Stimulated activated CD4-positive, alpha-beta T cell treated with anti-CD3 and anti-CD28 coated beads, TNF-alpha, amount 100 ng/mL, for 48 hours (primary cell): ENCODE measurements at regions not wholly inside any gene's neighbourhood (a gene's known extent, or its start where the extent isn't known, plus 50 kb on each side); places are given as distances from the start of the nearest gene placed in this dataset.

Source experiments
- DNase-seq, 3 donors: peaks; one replicate each; pipeline ENCODE4 v3.0.0-alpha.2; 2020; ENCODE audit warnings: low read depth in 3 of 3

DNA sequence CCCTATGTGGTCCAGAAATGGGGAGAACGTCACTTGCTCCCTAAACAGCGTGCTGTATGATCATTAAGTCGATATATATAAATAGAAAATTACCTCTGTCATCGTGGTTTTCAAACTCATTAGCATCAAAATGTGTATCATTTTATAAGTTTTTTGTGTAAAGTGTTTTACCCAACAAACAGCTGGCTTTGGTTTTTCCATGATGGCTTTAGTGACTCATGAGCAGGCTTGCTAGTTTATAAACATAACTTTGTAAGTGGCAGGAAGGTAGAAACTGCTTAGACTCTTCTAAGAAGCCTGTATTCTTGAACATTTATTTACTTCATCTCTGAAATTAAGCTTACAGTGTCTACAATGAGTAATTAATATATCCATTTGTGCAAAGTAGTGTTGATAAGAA is 108.4 kb upstream of the DIPK2B start:
- no peak for DNase-seq

- no peak for DNase-seq
These were observed 106.1 kb upstream of the DIPK2B start for GRCh38 chrX:45306794-45307193.

- DNase-seq: no peak
These were observed 100.0 kb upstream of the DIPK2B start for GRCh38 chrX:45300638-45301037.

DNA sequence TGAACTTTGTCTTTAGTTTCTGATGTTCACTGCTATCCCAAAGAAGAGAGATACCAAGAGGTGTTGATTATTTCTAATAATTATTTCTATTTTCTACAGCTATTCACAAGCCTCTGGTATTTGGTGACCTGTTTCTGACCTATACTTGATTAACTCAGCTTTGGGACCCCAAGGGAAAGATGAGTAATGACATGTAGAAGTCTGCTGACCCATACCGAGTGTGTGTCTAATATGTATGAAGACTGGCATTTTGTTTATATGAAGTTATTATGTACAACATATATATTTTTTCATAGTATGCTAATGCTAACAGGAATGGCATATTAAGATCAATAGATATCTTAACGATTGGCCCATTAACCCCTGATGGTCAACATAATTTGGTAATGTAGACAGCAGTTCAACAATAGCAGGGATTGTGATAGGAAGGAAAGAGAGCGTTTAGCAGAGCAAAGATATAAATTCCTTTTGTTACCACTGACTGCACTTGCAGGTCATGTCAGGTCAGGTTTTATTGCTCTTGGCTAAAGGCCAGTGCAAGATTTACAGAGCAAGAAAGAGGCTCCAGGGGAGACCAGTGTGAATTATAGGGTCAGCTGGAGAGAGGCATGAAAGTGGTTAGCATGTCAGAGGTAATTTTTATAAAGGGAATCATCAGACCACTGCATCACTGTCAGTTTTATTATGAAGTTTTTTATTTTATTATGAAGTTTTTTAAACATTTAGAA is 94.7 kb upstream of the DIPK2B start:
- no peak for DNase-seq

DNA sequence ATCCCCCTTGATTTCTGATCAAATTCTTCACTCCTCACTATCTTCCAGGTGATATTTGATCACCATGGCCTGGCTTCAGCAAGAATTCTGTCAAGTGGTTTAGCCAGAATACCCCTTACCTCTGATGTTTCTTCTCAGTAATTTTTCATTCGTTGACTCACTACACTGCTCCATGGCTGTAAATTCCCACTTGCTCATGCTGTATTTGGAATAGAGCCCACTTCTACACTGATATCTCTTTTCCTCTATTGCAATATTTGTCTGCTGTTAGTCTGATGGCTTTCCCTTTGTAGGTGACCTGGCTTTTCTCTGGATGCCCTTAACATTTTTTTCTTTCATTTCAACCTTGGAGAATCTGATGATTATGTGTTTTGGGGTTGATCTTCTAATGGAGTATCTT is 73.9 kb upstream of the DIPK2B start:
- DNase-seq: no peak

DNA sequence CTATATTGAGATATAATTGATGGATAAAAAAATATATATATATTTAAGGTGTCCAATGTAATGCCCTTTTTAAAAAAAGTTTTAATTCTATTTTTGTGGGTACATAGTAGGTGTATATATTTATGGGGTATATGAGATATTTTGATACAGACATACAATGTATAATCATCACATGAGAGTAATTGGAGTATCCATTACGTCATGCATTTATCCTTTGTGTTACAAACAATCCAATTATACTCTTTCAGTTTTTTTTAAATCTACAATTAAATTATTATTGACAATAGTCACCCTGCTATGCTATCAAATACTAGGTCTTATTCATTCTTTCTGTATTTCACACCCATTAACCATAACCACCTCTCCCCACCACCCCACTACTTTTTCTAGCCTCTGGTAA is 66.3 kb upstream of the DIPK2B start:
- no peak for DNase-seq

GRCh38 chrX:45266456-45266855 is 65.8 kb upstream of the DIPK2B start:
- no peak for DNase-seq

GRCh38 chrX:45264865-45265264 is 64.2 kb upstream of the DIPK2B start:
- DNase-seq: no peak

- DNase-seq: no peak
These were observed 60.8 kb upstream of the DIPK2B start for GRCh38 chrX:45261471-45261870.

DNA sequence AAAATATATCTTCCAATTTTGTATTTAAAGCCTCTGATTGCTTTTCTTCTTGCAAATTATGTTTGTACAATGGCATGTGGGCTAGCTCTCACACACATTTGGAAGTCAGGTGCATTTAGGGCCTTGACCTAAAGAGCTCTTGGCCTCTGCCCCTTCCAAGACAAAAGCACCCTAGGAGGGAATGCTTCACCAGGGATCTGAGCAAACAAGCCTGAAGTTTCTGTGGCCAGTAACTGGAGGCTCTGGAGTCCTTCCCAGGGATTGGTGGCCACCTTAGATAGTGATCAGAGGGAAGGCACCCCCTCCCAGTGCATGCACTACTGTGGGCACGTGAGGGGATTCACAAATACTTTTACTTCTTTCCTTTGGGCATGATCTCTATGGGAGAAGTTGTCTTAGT is 60.3 kb upstream of the DIPK2B start:
- DNase-seq: no peak

DNA sequence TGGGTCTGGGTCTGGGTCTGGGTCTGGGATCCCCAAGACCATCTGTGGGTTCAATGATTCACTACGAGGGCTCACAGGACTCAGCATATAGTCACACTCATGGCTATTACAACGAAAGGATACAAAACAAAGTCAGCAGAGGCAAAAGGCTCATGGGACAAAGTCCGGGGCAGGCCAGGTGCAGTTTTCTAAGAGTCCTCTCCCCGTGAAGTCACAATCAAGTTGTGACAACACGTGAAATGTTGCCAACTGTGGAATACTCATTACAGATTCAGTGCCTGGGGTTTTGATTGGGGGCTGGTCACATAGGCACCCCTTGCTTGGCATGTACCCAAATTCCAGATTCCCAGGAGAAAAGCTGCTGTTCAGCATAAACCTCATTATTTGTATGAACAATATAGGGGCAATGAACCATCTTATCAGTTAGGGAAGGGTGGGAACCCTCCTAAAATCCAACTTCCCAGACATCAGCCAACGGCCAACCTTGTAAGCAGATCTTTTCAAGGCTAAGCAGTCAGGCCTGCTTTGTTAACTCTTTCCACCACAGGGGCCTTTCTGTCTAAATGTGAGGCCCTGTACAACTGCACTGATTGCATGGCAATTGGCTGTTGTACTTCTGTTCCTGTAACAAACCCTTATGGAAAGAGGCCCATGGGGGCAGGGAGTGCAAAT is 58.2 kb upstream of the DIPK2B start:
- no peak for DNase-seq
